Keratinocyte (primary cell): ENCODE measurements at regions not wholly inside any gene's neighbourhood (a gene's known extent, or its start where the extent isn't known, plus 50 kb on each side); places are given as distances from the start of the nearest gene placed in this dataset.
"Not testable (repeated sequence)": the region's sequence is repeated elsewhere in the genome, so short reads cannot be mapped to it uniquely, and the experiment has no call there.

Experiments
- DNase-seq: peaks from one replicate; pipeline ENCODE4 v3.0.0-alpha.2; 2011; ENCODE audit warnings: low read depth, missing footprints, low spot score
- FAIRE-seq: peaks from 2 replicates; lab custom pipeline; 2011; peaks lifted over from hg19 to GRCh38; lab: Jason Lieb, UNC
- H2AFZ ChIP-seq: 2 replicates; pipeline ENCODE4 v1.6.0; 2012; ENCODE audit warnings: low read length, control low read depth, inconsistent platforms; ENCODE audit not compliant: control insufficient read depth
- H3K27ac ChIP-seq: 2 replicates; pipeline ENCODE4 v1.5.1; 2011; ENCODE audit warnings: low read length; ENCODE audit not compliant: control insufficient read depth, insufficient read depth
- H3K27me3 ChIP-seq: 3 replicates; pipeline ENCODE4 v1.6.0; 2011; ENCODE audit warnings: low read length; ENCODE audit not compliant: control insufficient read depth, insufficient read depth; ENCODE audit errors: extremely low read depth
- H3K36me3 ChIP-seq, 2 experiments: 2 replicates in 1 of 2; 3 replicates in 1 of 2; pipeline ENCODE4 v1.5.1; 2011; ENCODE audit warnings: low read length in 2 of 2, mild to moderate bottlenecking in 1 of 2; ENCODE audit not compliant: control insufficient read depth in 2 of 2, insufficient read depth in 2 of 2; ENCODE audit errors: extremely low read depth in 1 of 2
- H3K4me1 ChIP-seq: 3 replicates; pipeline ENCODE4 v1.5.1; 2011; ENCODE audit warnings: low read length; ENCODE audit not compliant: control insufficient read depth, insufficient read depth; ENCODE audit errors: extremely low read depth
- H3K4me2 ChIP-seq: 3 replicates; pipeline ENCODE4 v1.6.0; 2011; ENCODE audit warnings: low read depth, low read length; ENCODE audit not compliant: control insufficient read depth, insufficient read depth; ENCODE audit errors: extremely low read depth
- H3K4me3 ChIP-seq, 3 experiments: fragments of 200-600 bp in 1 of 3; sonication (generic) in 1 of 3; 2 replicates in 2 of 3; 3 replicates in 1 of 3; pipeline ENCODE4 v1.5.1; 2011 to 2016; ENCODE audit warnings: low read length in 3 of 3, mild to moderate bottlenecking in 3 of 3, control low read depth in 2 of 3, inconsistent platforms in 1 of 3, low read depth in 1 of 3, mixed read lengths in 1 of 3, mixed run types in 1 of 3, moderate library complexity in 1 of 3; ENCODE audit not compliant: control insufficient read depth in 2 of 3, insufficient read depth in 2 of 3; ENCODE audit errors: extremely low read depth in 1 of 3
- H3K79me2 ChIP-seq: 2 replicates; pipeline ENCODE4 v1.6.0; 2012; ENCODE audit warnings: low read length; ENCODE audit not compliant: control insufficient read depth, insufficient read depth
- H3K9ac ChIP-seq: 3 replicates; pipeline ENCODE4 v1.6.0; 2011; ENCODE audit warnings: low read length; ENCODE audit not compliant: control insufficient read depth, insufficient read depth; ENCODE audit errors: extremely low read depth
- H3K9me1 ChIP-seq: 3 replicates; pipeline ENCODE4 v1.6.0; 2011; ENCODE audit warnings: low read length; ENCODE audit not compliant: control insufficient read depth, insufficient read depth; ENCODE audit errors: extremely low read depth
- H3K9me3 ChIP-seq: 2 replicates; pipeline ENCODE4 v1.5.1; 2012; ENCODE audit warnings: low read depth, low read length; ENCODE audit not compliant: control insufficient read depth
- H4K20me1 ChIP-seq: 3 replicates; pipeline ENCODE4 v1.6.0; 2011; ENCODE audit warnings: low read length; ENCODE audit not compliant: control insufficient read depth, insufficient read depth; ENCODE audit errors: extremely low read depth
- CTCF ChIP-seq, 3 experiments: IDR thresholded peaks in 1 of 3; conservative IDR thresholded peaks in 1 of 3; optimal IDR thresholded peaks in 1 of 3; 2 replicates in 2 of 3; 3 replicates in 1 of 3; pipeline versions ENCODE3 to v1.5.1; 2011; ENCODE audit warnings: low read length in 3 of 3, mild to moderate bottlenecking in 3 of 3, moderate library complexity in 2 of 3, control low read depth in 1 of 3, inconsistent platforms in 1 of 3; ENCODE audit not compliant: insufficient read depth in 2 of 3; ENCODE audit errors: extremely low read depth in 1 of 3
- EZH2 ChIP-seq: IDR thresholded peaks from one replicate; pipeline ENCODE4 v1.6.1; 2012; ENCODE audit warnings: inconsistent platforms, mild to moderate bottlenecking, low read length, moderate library complexity
- dilution Hi-C: fragments of 300-500 bp; cut with MboI; formaldehyde crosslinking; loops from one replicate; pipeline ENCODE4 v1.7.0; 2020; ENCODE audit warnings: low sequenced_read_pairs; ENCODE audit not compliant: extremely low pct_ligation_motif_present

GRCh38 chr11:71163371-71163770 lies 89.0 kb downstream of the SHANK2 start:
- Histone ChIP-seq H3K9ac (no peak overlapping the region), H3K27me3 (no peaks in the 10 kb centered on the region), H3K4me2 (no peak overlapping the region), H2AFZ (no peak overlapping the region), H3K36me3 (no peaks in the 10 kb centered on the region), H3K4me3 (no peak overlapping the region), H4K20me1 (no peaks in the 10 kb centered on the region), H3K4me1 (no peaks in the 10 kb centered on the region), H3K27ac (no peak overlapping the region), H3K9me3 (no peaks in the 10 kb centered on the region), H3K79me2 (no peaks in the 10 kb centered on the region), H3K9me1 (no peaks in the 10 kb centered on the region)
- DNase-seq (no peak), FAIRE-seq (no peak)
- TF ChIP-seq CTCF (optimal IDR thresholded peaks at IDR 0.05 in 1 of 3, IDR thresholded peaks at IDR 0.05 in 1 of 3, conservative IDR thresholded peaks at IDR 0.05 in 1 of 3; ENCODE audit: extremely low read depth in 1 of 3, insufficient read depth in 2 of 3, low read length in 3 of 3) (no peak), EZH2 (no peak)
- dilution Hi-C loops: no loop called here

GRCh38 chr11:71158936-71159335 lies 93.4 kb downstream of the SHANK2 start:
- FAIRE-seq (no peak), DNase-seq (no peak)
- no peak overlapping the region for H3K27ac ChIP-seq
- no peaks in the 10 kb centered on the region for H4K20me1 ChIP-seq
- H3K4me1 ChIP-seq: no peaks in the 10 kb centered on the region
- H3K9me3 ChIP-seq: no peaks in the 10 kb centered on the region
- no peaks in the 10 kb centered on the region for H3K9me1 ChIP-seq
- no peak overlapping the region for H3K9ac ChIP-seq
- no peak overlapping the region for H3K4me3 ChIP-seq
- H3K36me3 ChIP-seq: no peaks in the 10 kb centered on the region
- no peak overlapping the region for H3K4me2 ChIP-seq
- dilution Hi-C loops: no loop called here
- no peaks in the 10 kb centered on the region for H3K79me2 ChIP-seq
- no peak overlapping the region for H2AFZ ChIP-seq
- TF ChIP-seq CTCF (optimal IDR thresholded peaks at IDR 0.05 in 1 of 3, IDR thresholded peaks at IDR 0.05 in 1 of 3, conservative IDR thresholded peaks at IDR 0.05 in 1 of 3; ENCODE audit: extremely low read depth in 1 of 3, insufficient read depth in 2 of 3, low read length in 3 of 3) (no peak), EZH2 (no peak)
- H3K27me3 ChIP-seq: no peaks in the 10 kb centered on the region

GRCh38 chr11:71157676-71158075 lies 94.7 kb downstream of the SHANK2 start:
- H3K27ac ChIP-seq, H3K4me2 ChIP-seq, H3K9me1 ChIP-seq, FAIRE-seq, H3K27me3 ChIP-seq, H3K4me3 ChIP-seq, H4K20me1 ChIP-seq, H3K9me3 ChIP-seq, H2AFZ ChIP-seq, H3K9ac ChIP-seq, H3K4me1 ChIP-seq, dilution Hi-C loops, H3K79me2 ChIP-seq, DNase-seq, H3K36me3 ChIP-seq: not testable (repeated sequence)
